PC-3 (cell line): ENCODE measurements at regions not wholly inside any gene's neighbourhood (a gene's known extent, or its start where the extent isn't known, plus 50 kb on each side); places are given as distances from the start of the nearest gene placed in this dataset.

ENCODE experiments used
- EZH2 ChIP-seq: fragments of 300-600 bp; sonication (generic); IDR thresholded peaks from one replicate; pipeline ENCODE4 v1.6.1; 2017; ENCODE audit warnings: antibody characterized with exemption, mild to moderate bottlenecking, low read length; ENCODE audit not compliant: unreplicated experiment
- EZH2phosphoT487 ChIP-seq: fragments of 300-600 bp; sonication (generic); IDR thresholded peaks from 2 replicates; pipeline ENCODE4 v1.6.1; 2018; ENCODE audit warnings: mild to moderate bottlenecking, antibody characterized with exemption, low read length, borderline replicate concordance
- TF ChIP-seq, protein P1 (sequence below): fragments of 300-600 bp; sonication (generic); conservative IDR thresholded peaks from 2 replicates; pipeline ENCODE4 v1.5.1; 2017; ENCODE audit warnings: antibody characterized with exemption, low read depth, mild to moderate bottlenecking, low read length

- TF ChIP-seq, protein P1, sequence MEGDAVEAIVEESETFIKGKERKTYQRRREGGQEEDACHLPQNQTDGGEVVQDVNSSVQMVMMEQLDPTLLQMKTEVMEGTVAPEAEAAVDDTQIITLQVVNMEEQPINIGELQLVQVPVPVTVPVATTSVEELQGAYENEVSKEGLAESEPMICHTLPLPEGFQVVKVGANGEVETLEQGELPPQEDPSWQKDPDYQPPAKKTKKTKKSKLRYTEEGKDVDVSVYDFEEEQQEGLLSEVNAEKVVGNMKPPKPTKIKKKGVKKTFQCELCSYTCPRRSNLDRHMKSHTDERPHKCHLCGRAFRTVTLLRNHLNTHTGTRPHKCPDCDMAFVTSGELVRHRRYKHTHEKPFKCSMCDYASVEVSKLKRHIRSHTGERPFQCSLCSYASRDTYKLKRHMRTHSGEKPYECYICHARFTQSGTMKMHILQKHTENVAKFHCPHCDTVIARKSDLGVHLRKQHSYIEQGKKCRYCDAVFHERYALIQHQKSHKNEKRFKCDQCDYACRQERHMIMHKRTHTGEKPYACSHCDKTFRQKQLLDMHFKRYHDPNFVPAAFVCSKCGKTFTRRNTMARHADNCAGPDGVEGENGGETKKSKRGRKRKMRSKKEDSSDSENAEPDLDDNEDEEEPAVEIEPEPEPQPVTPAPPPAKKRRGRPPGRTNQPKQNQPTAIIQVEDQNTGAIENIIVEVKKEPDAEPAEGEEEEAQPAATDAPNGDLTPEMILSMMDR: no peak
- no peak for TF ChIP-seq EZH2phosphoT487
- no peak for TF ChIP-seq EZH2
Observed at GRCh38 chr7:119761776-119762175, 511.2 kb upstream of the KCND2 start.
